ENCODE measurements at regions not wholly inside any gene's neighbourhood (a gene's known extent, or its start where the extent isn't known, plus 50 kb on each side); places are given as distances from the start of the nearest gene placed in this dataset.

- no peak for TF ChIP-seq CTCF (conservative IDR thresholded peaks at IDR 0.05; ENCODE audit: low read depth, low read length)
- no peak for TF ChIP-seq EZH2 (IDR thresholded peaks at IDR 0.05; ENCODE audit: low read length, unreplicated experiment)
- no peak for TF ChIP-seq EZH2phosphoT487 (IDR thresholded peaks at IDR 0.05; ENCODE audit: borderline replicate concordance, low read length)
- Histone ChIP-seq H3F3A (ENCODE audit: low read length, unreplicated experiment) (no peaks in the 10 kb centered on the region), H4K20me1 (ENCODE audit: low read length) (no peaks in the 10 kb centered on the region), H3K27me3 (ENCODE audit: low read length) (no peaks in the 10 kb centered on the region), H3K79me2 (ENCODE audit: low read length) (no peaks in the 10 kb centered on the region), H3K9ac (ENCODE audit: low read length) (no peak overlapping the region), H3K9me3 (ENCODE audit: low read length) (no peaks in the 10 kb centered on the region), H3K4me2 (ENCODE audit: low read length) (no peak overlapping the region), H3K9me2 (replicated peaks; ENCODE audit: low read length) (no peaks in the 10 kb centered on the region), H3K36me3 (ENCODE audit: low read depth, low read length) (no peaks in the 10 kb centered on the region), H2AFZ (ENCODE audit: low read length) (no peak overlapping the region), H3K4me1 (ENCODE audit: insufficient read depth, low read length) (no peaks in the 10 kb centered on the region), H3K27ac (ENCODE audit: low read length) (no peak overlapping the region), H3K4me3 (ENCODE audit: low read length) (no peak overlapping the region)
- no peak for ATAC-seq
- BruUV-seq (replicated peaks), result no TSS peak
- CTCF ChIA-PET, result no interaction called here
- no peak for DNase-seq
- intact Hi-C loops (cut with micrococcal nuclease), result no loop called here
- POLR2A ChIA-PET (ENCODE audit: unreplicated experiment), result no interaction called here
Measured at GRCh38 chr4:162984621-162985020, 182.1 kb downstream of the NAF1 start.

- POLR2A ChIA-PET (ENCODE audit: unreplicated experiment), result no interaction called here
- ATAC-seq, result no peak
- Histone ChIP-seq H3F3A (ENCODE audit: low read length, unreplicated experiment) (no peaks in the 10 kb centered on the region), H3K4me1 (ENCODE audit: insufficient read depth, low read length) (no peaks in the 10 kb centered on the region), H3K9me2 (replicated peaks; ENCODE audit: low read length) (no peaks in the 10 kb centered on the region), H2AFZ (ENCODE audit: low read length) (no peak overlapping the region), H3K4me2 (ENCODE audit: low read length) (no peak overlapping the region), H3K27ac (ENCODE audit: low read length) (no peak overlapping the region), H3K79me2 (ENCODE audit: low read length) (no peaks in the 10 kb centered on the region), H3K4me3 (ENCODE audit: low read length) (no peak overlapping the region), H3K9me3 (ENCODE audit: low read length) (no peaks in the 10 kb centered on the region), H3K36me3 (ENCODE audit: low read depth, low read length) (no peaks in the 10 kb centered on the region), H4K20me1 (ENCODE audit: low read length) (no peaks in the 10 kb centered on the region), H3K27me3 (ENCODE audit: low read length) (no peaks in the 10 kb centered on the region), H3K9ac (ENCODE audit: low read length) (no peak overlapping the region)
- intact Hi-C loops (cut with micrococcal nuclease), result no loop called here
- TF ChIP-seq CTCF (conservative IDR thresholded peaks at IDR 0.05; ENCODE audit: low read depth, low read length), result no peak
- no peak for TF ChIP-seq EZH2phosphoT487 (IDR thresholded peaks at IDR 0.05; ENCODE audit: borderline replicate concordance, low read length)
- no peak for TF ChIP-seq EZH2 (IDR thresholded peaks at IDR 0.05; ENCODE audit: low read length, unreplicated experiment)
- DNase-seq, result no peak
- CTCF ChIA-PET, result no interaction called here
- no TSS peak for BruUV-seq (replicated peaks)
Measured at GRCh38 chr4:162981823-162982222, 184.9 kb downstream of the NAF1 start.

GRCh38 chr4:162978398-162978797 is 188.3 kb downstream of the NAF1 start:
- intact Hi-C loops (cut with micrococcal nuclease), result no loop called here
- no peaks in the 10 kb centered on the region for H3K9me3 ChIP-seq (ENCODE audit: low read length)
- ChIA-PET CTCF (no interaction called here), POLR2A (ENCODE audit: unreplicated experiment) (no interaction called here)
- DNase-seq (no peak), ATAC-seq (no peak)
- no peaks in the 10 kb centered on the region for H3K4me1 ChIP-seq (ENCODE audit: insufficient read depth, low read length)
- no peaks in the 10 kb centered on the region for H3K36me3 ChIP-seq (ENCODE audit: low read depth, low read length)
- BruUV-seq (replicated peaks), result no TSS peak
- no peak overlapping the region for H3K4me2 ChIP-seq (ENCODE audit: low read length)
- no peak overlapping the region for H2AFZ ChIP-seq (ENCODE audit: low read length)
- H3K27ac ChIP-seq (ENCODE audit: low read length), result no peak overlapping the region
- no peaks in the 10 kb centered on the region for H4K20me1 ChIP-seq (ENCODE audit: low read length)
- H3K27me3 ChIP-seq (ENCODE audit: low read length), result no peaks in the 10 kb centered on the region
- no peak overlapping the region for H3K4me3 ChIP-seq (ENCODE audit: low read length)
- no peaks in the 10 kb centered on the region for H3K79me2 ChIP-seq (ENCODE audit: low read length)
- TF ChIP-seq CTCF (conservative IDR thresholded peaks at IDR 0.05; ENCODE audit: low read depth, low read length), result no peak
- TF ChIP-seq EZH2phosphoT487 (IDR thresholded peaks at IDR 0.05; ENCODE audit: borderline replicate concordance, low read length), result no peak
- TF ChIP-seq EZH2 (IDR thresholded peaks at IDR 0.05; ENCODE audit: low read length, unreplicated experiment), result no peak
- no peak overlapping the region for H3K9ac ChIP-seq (ENCODE audit: low read length)
- H3F3A ChIP-seq (ENCODE audit: low read length, unreplicated experiment), result no peaks in the 10 kb centered on the region
- H3K9me2 ChIP-seq (replicated peaks; ENCODE audit: low read length), result no peaks in the 10 kb centered on the region

All from PC-3 (cell line).